Loucy (cell line): ENCODE measurements at regions not wholly inside any gene's neighbourhood (a gene's known extent, or its start where the extent isn't known, plus 50 kb on each side); places are given as distances from the start of the nearest gene placed in this dataset.

ENCODE experiments used
- H2AFZ ChIP-seq: fragments of 200-600 bp; sonication (generic); 2 replicates; pipeline ENCODE4 v1.6.0; 2016; ENCODE audit warnings: antibody characterized with exemption, mild to moderate bottlenecking, low read length, moderate library complexity
- H3F3A ChIP-seq: fragments of 200-600 bp; 2 replicates; pipeline ENCODE4 v1.6.0; 2016; ENCODE audit warnings: antibody characterized with exemption, low read depth, mild to moderate bottlenecking
- H3K27me3 ChIP-seq: fragments of 200-600 bp; sonication (generic); 2 replicates; pipeline ENCODE4 v1.6.1; 2014; ENCODE audit warnings: low read length, mild to moderate bottlenecking; ENCODE audit not compliant: insufficient read depth, poor library complexity, severe bottlenecking
- H3K36me3 ChIP-seq: fragments of 200-600 bp; sonication (generic); 2 replicates; pipeline ENCODE4 v1.6.1; 2016; ENCODE audit warnings: low read length; ENCODE audit not compliant: insufficient read depth
- H3K4me1 ChIP-seq: fragments of 200-600 bp; sonication (generic); 2 replicates; pipeline ENCODE4 v1.5.1; 2014; ENCODE audit warnings: low read length, mild to moderate bottlenecking; ENCODE audit not compliant: insufficient read depth, poor library complexity, severe bottlenecking
- H3K4me2 ChIP-seq: fragments of 200-600 bp; sonication (generic); 2 replicates; pipeline ENCODE4 v1.6.0; 2014; ENCODE audit warnings: antibody characterized with exemption, low read length, low read depth, mild to moderate bottlenecking; ENCODE audit not compliant: poor library complexity, severe bottlenecking
- H3K4me3 ChIP-seq: fragments of 200-600 bp; sonication (generic); 2 replicates; pipeline ENCODE4 v1.5.1; 2014; ENCODE audit warnings: low read length, mild to moderate bottlenecking, mixed read lengths; ENCODE audit not compliant: poor library complexity, severe bottlenecking
- H3K79me2 ChIP-seq: fragments of 200-600 bp; sonication (generic); 2 replicates; pipeline ENCODE4 v1.6.1; 2014; ENCODE audit warnings: low read length; ENCODE audit not compliant: insufficient read depth
- H3K9ac ChIP-seq: fragments of 200-600 bp; sonication (generic); 2 replicates; pipeline ENCODE4 v1.6.0; 2014; ENCODE audit warnings: mild to moderate bottlenecking, low read depth, low read length, moderate library complexity; ENCODE audit not compliant: poor library complexity, severe bottlenecking
- H3K9me2 ChIP-seq: fragments of 200-600 bp; sonication (generic); replicated peaks from 2 replicates; pipeline ENCODE4 v1.6.1; 2016; ENCODE audit warnings: low read depth, low read length, mixed read lengths
- H3K9me3 ChIP-seq: fragments of 200-600 bp; sonication (generic); 2 replicates; pipeline ENCODE4 v1.6.1; 2014; ENCODE audit warnings: mild to moderate bottlenecking, antibody characterized with exemption, low read length, low read depth; ENCODE audit not compliant: insufficient read depth
- H4K20me1 ChIP-seq: fragments of 200-600 bp; sonication (generic); 2 replicates; pipeline ENCODE4 v1.6.0; 2014; ENCODE audit warnings: antibody characterized with exemption, low read length, mild to moderate bottlenecking; ENCODE audit not compliant: insufficient read depth, poor library complexity, severe bottlenecking
- CTCF ChIP-seq: fragments of 200-600 bp; sonication (generic); conservative IDR thresholded peaks from 2 replicates; pipeline ENCODE4 v1.5.1; 2014; ENCODE audit warnings: mild to moderate bottlenecking, antibody characterized with exemption, low read length
- EZH2phosphoT487 ChIP-seq: fragments of 200-600 bp; IDR thresholded peaks from 2 replicates; pipeline ENCODE4 v1.6.1; 2018; ENCODE audit warnings: antibody characterized with exemption, mild to moderate bottlenecking, moderate library complexity, borderline replicate concordance

- no peaks in the 10 kb centered on the region for H3K4me1 ChIP-seq
- no peaks in the 10 kb centered on the region for H3F3A ChIP-seq
- no peak for TF ChIP-seq CTCF
- no peak overlapping the region for H3K9ac ChIP-seq
- H3K79me2 ChIP-seq = no peaks in the 10 kb centered on the region
- H2AFZ ChIP-seq = no peak overlapping the region
- H3K4me3 ChIP-seq = no peak overlapping the region
- H3K9me2 ChIP-seq = no peaks in the 10 kb centered on the region
- no peak overlapping the region for H3K4me2 ChIP-seq
- no peaks in the 10 kb centered on the region for H3K36me3 ChIP-seq
- H4K20me1 ChIP-seq = no peaks in the 10 kb centered on the region
- no peaks in the 10 kb centered on the region for H3K9me3 ChIP-seq
- no peaks in the 10 kb centered on the region for H3K27me3 ChIP-seq
Measured at GRCh38 chr14:98118749-98119148, 1153.2 kb downstream of the BCL11B start.

DNA sequence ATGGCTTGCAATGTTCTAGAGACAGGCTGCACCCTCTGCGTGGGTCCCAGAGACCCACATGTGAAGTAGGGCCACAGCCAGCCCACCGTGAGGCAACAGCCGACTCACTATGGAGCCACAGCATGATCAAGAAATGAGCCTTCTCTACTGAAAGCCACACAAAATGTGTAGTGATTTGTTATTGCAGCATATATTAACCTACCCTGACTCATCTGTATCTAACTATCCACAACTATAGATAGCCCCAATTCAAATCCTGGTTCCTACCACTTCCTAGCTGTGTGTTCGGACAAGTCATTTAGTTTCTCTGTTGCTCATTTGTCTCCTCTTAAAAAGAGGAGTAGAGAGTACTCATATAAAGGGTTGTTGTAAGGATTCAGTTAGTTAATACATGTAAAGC lies 1152.3 kb downstream of the BCL11B start:
- no peaks in the 10 kb centered on the region for H3K9me2 ChIP-seq
- H3K4me1 ChIP-seq = no peaks in the 10 kb centered on the region
- H4K20me1 ChIP-seq = no peaks in the 10 kb centered on the region
- H3F3A ChIP-seq = no peaks in the 10 kb centered on the region
- H3K79me2 ChIP-seq = no peaks in the 10 kb centered on the region
- no peaks in the 10 kb centered on the region for H3K9me3 ChIP-seq
- H3K36me3 ChIP-seq = no peaks in the 10 kb centered on the region
- no peak overlapping the region for H2AFZ ChIP-seq
- TF ChIP-seq CTCF = no peak
- no peak for TF ChIP-seq EZH2phosphoT487
- no peak overlapping the region for H3K4me2 ChIP-seq
- no peak overlapping the region for H3K9ac ChIP-seq
- H3K4me3 ChIP-seq = no peak overlapping the region
- no peaks in the 10 kb centered on the region for H3K27me3 ChIP-seq

- H3K36me3 ChIP-seq = no peaks in the 10 kb centered on the region
- no peak overlapping the region for H3K4me2 ChIP-seq
- H3K79me2 ChIP-seq = no peaks in the 10 kb centered on the region
- no peak overlapping the region for H2AFZ ChIP-seq
- no peaks in the 10 kb centered on the region for H3K9me2 ChIP-seq
- no peak for TF ChIP-seq CTCF
- TF ChIP-seq EZH2phosphoT487 = no peak
- H4K20me1 ChIP-seq = no peaks in the 10 kb centered on the region
- H3K27me3 ChIP-seq = no peaks in the 10 kb centered on the region
- no peaks in the 10 kb centered on the region for H3K4me1 ChIP-seq
- no peak overlapping the region for H3K4me3 ChIP-seq
- peaks cover 4% of the 10 kb centered on the region; the same call in 1 of the 2 replicates for H3K9me3 ChIP-seq
- no peak overlapping the region for H3K9ac ChIP-seq
- H3F3A ChIP-seq = no peaks in the 10 kb centered on the region
Measured at GRCh38 chr14:98120831-98121464, 1151.0 kb downstream of the BCL11B start.
